ENCODE measurements at regions not wholly inside any gene's neighbourhood (a gene's known extent, or its start where the extent isn't known, plus 50 kb on each side); places are given as distances from the start of the nearest gene placed in this dataset.

DNA sequence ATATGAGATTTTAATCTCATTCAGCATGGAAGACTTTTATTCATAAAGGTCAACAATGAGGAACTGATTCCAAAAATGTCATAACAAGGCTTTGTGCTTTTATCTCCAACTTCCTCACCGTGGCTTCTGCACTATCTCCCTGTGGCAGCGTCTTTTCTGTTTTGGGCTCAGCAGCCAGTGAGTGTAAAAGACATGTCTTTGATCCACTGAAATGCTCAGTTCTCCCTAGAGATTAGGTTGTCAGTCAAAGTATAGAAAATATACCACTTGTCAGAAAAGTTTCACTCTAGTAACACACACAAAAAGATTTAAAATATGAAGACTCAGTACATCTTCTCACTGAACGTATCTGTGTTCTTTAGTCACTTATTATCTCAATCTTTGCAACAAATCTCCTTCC, 901.8 kb upstream of the ZWINT start:
- TF ChIP-seq, protein P1, sequence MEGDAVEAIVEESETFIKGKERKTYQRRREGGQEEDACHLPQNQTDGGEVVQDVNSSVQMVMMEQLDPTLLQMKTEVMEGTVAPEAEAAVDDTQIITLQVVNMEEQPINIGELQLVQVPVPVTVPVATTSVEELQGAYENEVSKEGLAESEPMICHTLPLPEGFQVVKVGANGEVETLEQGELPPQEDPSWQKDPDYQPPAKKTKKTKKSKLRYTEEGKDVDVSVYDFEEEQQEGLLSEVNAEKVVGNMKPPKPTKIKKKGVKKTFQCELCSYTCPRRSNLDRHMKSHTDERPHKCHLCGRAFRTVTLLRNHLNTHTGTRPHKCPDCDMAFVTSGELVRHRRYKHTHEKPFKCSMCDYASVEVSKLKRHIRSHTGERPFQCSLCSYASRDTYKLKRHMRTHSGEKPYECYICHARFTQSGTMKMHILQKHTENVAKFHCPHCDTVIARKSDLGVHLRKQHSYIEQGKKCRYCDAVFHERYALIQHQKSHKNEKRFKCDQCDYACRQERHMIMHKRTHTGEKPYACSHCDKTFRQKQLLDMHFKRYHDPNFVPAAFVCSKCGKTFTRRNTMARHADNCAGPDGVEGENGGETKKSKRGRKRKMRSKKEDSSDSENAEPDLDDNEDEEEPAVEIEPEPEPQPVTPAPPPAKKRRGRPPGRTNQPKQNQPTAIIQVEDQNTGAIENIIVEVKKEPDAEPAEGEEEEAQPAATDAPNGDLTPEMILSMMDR (optimal IDR thresholded peaks at IDR 0.05 in 1 of 3, IDR thresholded peaks at IDR 0.05 in 1 of 3, conservative IDR thresholded peaks at IDR 0.05 in 1 of 3; ENCODE audit: extremely low read depth in 1 of 3, insufficient read depth in 2 of 3, low read length in 3 of 3) = no peak
- TF ChIP-seq EZH2 (IDR thresholded peaks at IDR 0.05; ENCODE audit: low read length) = no peak

All from keratinocyte (primary cell).